ENCODE measurements at regions not wholly inside any gene's neighbourhood (a gene's known extent, or its start where the extent isn't known, plus 50 kb on each side); places are given as distances from the start of the nearest gene placed in this dataset.

- DNase-seq (ENCODE audit: insufficient read length, low spot score) (no peak), FAIRE-seq (no peak)
- TF ChIP-seq, protein P1, sequence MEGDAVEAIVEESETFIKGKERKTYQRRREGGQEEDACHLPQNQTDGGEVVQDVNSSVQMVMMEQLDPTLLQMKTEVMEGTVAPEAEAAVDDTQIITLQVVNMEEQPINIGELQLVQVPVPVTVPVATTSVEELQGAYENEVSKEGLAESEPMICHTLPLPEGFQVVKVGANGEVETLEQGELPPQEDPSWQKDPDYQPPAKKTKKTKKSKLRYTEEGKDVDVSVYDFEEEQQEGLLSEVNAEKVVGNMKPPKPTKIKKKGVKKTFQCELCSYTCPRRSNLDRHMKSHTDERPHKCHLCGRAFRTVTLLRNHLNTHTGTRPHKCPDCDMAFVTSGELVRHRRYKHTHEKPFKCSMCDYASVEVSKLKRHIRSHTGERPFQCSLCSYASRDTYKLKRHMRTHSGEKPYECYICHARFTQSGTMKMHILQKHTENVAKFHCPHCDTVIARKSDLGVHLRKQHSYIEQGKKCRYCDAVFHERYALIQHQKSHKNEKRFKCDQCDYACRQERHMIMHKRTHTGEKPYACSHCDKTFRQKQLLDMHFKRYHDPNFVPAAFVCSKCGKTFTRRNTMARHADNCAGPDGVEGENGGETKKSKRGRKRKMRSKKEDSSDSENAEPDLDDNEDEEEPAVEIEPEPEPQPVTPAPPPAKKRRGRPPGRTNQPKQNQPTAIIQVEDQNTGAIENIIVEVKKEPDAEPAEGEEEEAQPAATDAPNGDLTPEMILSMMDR (IDR thresholded peaks at IDR 0.05; ENCODE audit: insufficient read depth, missing control alignments): no peak
Observed at GRCh38 chr12:61797266-61797665, 462.9 kb upstream of the USP15 start.

DNA sequence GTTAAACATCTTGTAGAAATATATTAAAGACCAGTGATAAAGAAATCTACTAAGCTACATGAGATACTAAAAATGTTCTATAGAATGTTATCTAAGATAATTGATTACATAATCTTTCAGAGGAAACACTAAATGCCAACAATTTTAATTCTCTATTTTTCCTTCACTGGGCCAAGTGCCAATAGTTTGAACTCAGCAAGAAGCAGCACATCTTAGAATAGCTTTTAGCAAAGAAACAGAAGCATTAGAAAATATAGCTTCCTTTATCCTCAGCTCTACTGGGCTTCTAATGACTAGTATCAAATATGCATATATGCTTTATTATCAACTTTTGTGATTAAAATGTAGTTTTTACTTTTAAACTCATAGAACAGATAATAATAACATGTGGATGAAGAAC, 461.4 kb upstream of the USP15 start:
- DNase-seq (ENCODE audit: insufficient read length, low spot score) (no peak), FAIRE-seq (no peak)
- TF ChIP-seq, protein P1 (IDR thresholded peaks at IDR 0.05; ENCODE audit: insufficient read depth, missing control alignments): no peak

GRCh38 chr12:61804301-61804700, 455.9 kb upstream of the USP15 start:
- no peak for FAIRE-seq
- no peak for DNase-seq (ENCODE audit: insufficient read length, low spot score)

GRCh38 chr12:61808856-61809255, 451.3 kb upstream of the USP15 start:
- TF ChIP-seq, protein P1 (IDR thresholded peaks at IDR 0.05; ENCODE audit: insufficient read depth, missing control alignments): no peak
- FAIRE-seq (no peak), DNase-seq (ENCODE audit: insufficient read length, low spot score) (no peak)

More at GRCh38 chr12:61804301-61804700, 455.9 kb upstream of the USP15 start:
- TF ChIP-seq, protein P1 (IDR thresholded peaks at IDR 0.05; ENCODE audit: insufficient read depth, missing control alignments): no peak

DNA sequence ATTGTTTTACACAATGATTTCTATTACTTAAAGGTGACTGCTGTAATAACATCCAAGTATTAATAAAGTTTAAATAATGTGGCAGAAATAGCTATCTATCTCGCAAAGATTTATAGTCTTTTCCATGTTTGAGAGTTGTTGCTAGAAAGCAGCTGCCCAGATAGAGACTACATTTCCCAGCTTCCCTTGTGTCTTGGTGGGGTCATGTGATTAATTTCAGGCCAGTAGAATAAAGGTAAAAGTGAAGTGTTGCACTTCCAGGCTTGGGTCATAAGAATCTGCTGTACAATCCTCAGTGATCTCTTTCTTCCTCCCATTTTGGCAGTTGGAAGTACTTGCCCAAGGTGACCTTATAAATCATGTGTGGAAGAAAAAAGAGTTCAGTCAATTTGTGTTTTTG, 449.7 kb upstream of the USP15 start:
- TF ChIP-seq, protein P1 (IDR thresholded peaks at IDR 0.05; ENCODE audit: insufficient read depth, missing control alignments): no peak
- DNase-seq (ENCODE audit: insufficient read length, low spot score) (no peak), FAIRE-seq (no peak)

DNA sequence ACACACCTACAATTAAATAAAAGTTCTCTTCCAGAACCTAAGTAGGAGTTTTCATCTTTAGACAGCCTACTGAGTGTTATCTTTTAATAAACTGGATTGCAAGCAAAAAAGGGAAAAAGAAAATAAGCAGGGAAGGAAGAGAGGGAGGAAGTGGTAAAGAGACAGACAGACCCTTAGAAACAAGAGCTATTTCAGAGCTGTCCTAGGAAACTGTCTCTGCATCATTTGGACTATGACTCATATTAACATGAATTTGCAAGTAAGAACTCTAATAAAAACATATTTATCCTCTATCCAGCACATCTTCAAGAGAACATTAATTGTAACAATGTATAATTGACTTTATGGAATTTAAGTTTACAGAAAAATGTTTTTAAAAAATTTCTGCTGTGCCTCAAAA, 438.8 kb upstream of the USP15 start:
- TF ChIP-seq, protein P1 (IDR thresholded peaks at IDR 0.05; ENCODE audit: insufficient read depth, missing control alignments): no peak
- no peak for FAIRE-seq
- DNase-seq (ENCODE audit: insufficient read length, low spot score): no peak

GRCh38 chr12:61823102-61823501, 437.1 kb upstream of the USP15 start:
- TF ChIP-seq, protein P1 (IDR thresholded peaks at IDR 0.05; ENCODE audit: insufficient read depth, missing control alignments): no peak
- no peak for FAIRE-seq
- DNase-seq (ENCODE audit: insufficient read length, low spot score): no peak
